ENCODE measurements at regions not wholly inside any gene's neighbourhood (a gene's known extent, or its start where the extent isn't known, plus 50 kb on each side); places are given as distances from the start of the nearest gene placed in this dataset.
"Not testable (repeated sequence)": the region's sequence is repeated elsewhere in the genome, so short reads cannot be mapped to it uniquely, and the experiment has no call there.

DNA sequence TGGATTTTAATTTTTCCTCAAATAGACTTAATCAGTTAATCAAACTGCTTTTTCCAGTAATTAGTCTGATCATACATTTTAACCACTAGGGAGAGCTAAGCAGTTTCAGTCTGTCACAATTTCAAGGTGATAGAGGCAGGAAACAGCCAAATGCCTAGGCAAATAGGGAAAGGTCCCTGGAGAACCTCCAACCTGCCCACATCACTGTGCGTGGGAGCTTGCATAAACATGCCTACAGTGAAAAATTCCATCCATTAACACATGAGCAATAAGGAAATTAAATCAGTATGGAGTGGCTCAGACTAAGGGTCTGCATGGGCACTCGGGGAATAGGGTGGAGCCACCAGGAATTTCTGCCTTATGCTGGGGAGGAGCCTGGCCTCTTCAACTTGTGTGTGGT lies 74.6 kb downstream of the AASDHPPT start:
- no peak for DNase-seq (ENCODE audit: low read depth, low spot score)

DNA sequence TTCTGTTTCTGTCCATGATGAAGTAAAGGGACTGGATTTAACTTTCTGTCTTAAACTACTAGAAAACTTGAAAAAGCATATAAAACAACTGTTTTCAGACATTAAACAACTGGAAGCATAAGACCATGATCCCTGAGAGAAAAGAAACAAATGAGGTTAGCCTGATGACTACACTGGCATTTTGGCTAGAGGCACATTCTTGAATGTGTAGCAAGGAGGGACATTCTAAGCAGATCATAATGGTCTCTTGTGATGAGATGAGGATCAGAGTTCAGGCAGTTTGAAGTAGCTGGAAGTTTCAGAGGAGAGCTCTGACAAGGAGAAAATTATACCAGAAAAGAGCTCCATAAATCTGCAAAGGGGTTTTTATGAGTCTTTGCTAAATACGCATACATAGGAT lies 75.4 kb downstream of the AASDHPPT start:
- DNase-seq (ENCODE audit: low read depth, low spot score) = no peak

DNA sequence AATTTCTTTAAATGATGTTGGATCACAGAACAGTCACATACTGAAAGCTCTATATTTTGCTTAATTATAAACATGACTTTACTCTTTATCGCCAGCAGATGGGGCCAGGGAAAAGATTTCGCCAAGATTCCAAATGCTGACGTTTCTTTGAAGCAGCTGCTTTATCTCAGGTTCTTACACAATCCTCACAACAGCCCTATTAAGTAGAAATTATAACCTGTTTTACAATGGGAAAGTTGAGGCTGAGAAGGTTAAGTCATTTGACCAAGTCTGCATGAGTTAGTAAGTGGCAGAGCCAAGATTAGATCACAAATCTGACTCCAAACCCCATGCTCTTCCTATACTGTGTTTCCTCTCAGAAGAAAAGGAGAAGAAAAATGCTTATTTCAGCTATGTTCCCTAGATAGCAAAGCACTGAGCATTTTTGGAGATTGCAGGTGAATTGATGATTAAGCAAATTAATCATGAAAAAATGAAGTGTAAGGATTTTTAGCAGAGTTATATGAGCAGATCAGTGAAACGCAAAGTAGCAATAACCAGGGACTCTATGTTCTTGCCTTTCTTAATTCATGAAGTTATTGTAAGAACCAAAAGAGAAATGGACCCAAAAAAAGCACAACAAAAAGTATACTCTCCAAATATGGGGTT lies 79.0 kb downstream of the AASDHPPT start:
- DNase-seq (ENCODE audit: low read depth, low spot score) = no peak

DNA sequence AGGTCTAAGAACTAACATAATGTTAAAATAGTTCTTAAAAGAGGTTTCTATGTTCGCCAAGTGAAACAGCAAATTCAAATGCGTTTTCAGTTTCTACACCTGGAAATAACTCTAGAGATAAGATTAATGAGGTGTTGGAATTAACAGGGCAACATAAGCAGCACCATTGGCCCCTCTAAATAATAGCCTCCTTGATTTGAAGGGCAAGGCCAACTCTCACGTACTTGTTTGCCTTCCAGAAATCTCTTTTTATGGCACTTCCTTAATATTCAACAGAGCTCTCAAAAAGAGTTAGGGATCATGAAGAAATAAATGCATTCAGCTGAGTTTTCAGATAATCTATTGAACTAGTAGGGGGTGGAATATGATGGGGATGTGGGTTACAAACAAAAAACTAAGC lies 80.9 kb downstream of the AASDHPPT start:
- DNase-seq (ENCODE audit: low read depth, low spot score) = no peak

DNA sequence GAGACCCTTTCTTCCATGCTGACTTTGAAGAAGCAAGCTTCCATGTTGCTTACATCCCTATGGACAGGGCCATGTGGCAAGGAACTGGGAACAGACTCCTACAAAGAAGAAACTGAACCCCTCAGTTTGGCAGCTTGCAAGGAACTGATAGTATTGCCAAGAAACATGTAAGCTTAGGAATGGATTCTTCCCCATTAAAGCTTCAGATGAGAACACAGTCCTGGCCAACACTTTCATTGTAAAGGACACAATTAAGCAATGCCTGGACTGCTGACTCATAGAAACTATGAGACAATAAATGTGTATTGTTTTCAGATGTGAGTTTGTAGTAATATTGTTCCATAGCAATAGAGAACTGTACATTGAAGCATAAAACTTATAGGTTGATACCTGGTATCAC lies 82.4 kb downstream of the AASDHPPT start:
- DNase-seq (ENCODE audit: low read depth, low spot score) = no peak

DNA sequence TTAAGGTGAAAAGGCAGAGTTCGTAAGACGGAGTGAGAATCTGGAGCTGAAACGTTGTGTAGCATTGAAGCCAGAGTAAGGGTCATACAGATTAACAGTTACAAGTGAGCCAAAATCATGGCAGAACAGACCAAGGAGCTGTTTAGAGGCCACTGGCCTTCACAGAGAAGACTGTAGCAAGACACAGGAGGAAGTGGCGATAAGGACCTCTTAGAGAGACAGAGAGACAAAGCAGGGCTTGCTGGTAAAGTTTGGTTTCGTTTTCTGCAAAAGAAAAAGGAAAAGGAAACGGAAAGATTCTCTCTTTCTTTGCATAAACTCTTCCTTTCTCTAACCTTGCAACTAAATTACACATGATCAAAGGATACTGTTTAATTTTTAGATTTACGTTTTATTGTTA lies 83.0 kb downstream of the AASDHPPT start:
- no peak for DNase-seq (ENCODE audit: low read depth, low spot score)

DNA sequence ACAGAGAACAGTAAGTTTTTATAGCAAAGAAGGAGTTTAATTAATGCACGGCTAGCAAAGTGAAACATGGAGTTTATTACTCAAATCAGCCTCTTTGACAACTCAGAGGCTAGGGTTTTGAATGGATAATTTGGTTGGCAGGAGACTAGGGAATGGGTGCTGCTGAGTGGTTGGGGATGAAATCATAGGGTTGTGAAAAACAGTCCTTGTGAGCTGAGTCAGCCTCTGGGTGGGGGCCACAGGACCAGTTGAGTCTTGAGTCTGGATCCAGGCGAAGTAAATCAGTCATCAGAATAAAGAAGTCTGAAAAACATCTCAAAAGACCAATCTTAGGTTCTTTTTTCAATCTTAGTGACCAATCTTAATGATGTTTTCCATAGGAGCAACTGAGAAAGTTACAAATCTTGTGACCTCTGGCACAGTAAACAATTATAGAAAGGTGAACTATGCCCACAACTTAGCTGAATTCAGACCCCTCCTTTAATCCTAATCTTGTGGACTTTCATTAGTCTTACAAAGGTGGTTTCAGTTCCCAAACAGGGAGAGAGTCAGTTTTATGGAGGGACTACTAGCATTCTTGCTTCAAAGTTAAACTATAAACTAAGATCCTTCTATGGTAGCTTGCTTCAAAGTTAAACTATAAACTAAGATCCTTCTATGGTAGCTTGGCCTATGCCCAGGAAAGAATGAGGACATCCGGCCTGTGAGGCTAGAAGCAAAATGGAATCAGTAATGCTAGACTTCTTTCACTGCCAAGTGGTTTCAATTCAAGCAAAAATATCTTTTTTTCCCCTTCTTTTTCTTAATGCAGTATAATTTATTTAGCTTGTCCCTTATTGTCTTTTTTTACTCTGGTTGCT lies 84.5 kb downstream of the AASDHPPT start:
- DNase-seq (ENCODE audit: low read depth, low spot score) = no peak

DNA sequence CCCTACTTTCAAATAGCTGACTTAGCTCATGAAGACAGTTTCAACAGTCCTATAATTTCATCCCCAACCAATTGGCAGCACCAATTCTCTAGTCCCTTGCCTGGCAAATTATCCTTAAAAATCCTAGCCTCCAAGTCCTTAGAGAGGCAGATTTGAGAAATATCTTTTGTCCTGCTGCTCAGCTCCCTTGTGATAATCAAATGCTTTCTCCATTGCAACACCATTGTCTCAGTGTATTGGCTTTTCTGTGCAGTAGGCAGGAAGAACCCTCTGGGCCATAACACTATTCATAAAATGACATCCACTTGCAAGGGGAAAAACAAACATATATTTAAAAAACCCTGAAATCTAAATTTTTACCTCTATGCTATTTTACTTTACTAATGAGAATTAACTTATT lies 89.6 kb downstream of the AASDHPPT start:
- no peak for DNase-seq (ENCODE audit: low read depth, low spot score)

DNA sequence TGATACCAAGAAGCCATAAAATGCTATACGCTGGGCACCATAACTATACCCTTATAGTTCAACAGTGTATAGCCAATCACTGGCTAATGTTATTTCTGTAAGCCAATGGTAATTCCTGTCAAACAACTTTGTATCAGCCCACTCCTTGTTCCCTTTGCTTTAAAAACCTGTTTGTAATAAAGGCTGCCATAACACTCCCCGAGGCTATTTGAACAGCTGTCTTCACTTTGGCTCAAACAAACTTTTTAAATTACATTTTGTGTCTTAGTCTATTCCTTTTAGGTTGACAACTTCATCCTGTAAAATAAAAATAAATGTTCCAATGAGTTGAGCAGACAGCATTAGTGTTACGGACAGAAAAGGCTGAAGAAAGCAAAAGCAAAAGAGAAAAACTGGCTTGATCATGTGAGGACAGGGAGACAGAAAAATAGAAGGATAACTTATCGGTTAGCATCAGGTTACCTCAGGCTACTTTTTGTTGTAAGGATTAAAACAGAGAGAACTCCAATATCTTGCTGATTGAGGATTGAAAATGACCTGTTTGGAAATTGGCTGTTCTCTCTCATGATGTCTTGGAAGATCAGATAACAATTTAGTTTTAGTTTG lies 95.0 kb downstream of the AASDHPPT start:
- no peak for DNase-seq (ENCODE audit: low read depth, low spot score)

DNA sequence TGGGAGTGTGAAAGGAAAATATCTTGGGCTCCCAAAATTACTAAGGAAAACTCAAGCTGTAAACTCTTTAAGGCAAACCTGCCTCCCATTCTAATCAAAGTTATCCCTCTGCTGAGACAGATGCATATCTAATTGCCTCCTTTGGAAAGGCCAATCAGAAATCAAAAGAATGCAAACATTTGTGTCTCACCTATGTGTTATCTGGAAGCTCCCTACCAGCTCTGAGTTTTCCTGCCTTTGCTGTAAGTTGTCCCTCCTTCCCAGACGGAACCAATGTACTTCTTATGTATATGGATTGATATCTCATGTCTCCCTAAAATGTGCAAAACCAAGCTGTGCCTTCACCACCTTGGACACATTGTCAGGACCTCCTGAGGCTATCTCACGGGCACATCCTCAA lies 95.8 kb downstream of the AASDHPPT start:
- DNase-seq (ENCODE audit: low read depth, low spot score) = no peak

DNA sequence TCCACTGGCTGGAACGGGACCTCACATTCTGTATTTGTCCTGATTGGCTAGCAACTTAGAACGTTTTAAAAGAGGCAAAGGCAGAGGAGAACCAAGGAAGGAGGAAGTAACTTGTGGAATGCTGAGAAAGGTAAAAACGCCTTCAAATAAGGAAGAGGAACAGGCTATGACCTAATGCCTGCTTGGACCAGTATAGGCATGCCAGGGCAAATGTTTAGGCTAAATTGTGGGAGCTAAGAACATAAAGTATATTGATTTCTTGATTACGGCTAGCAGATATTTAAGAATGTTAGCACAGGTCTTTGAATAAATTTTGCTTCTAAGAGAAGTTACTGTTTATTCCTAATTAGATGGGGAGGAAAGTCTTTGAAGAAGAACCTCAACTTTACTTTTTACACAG lies 96.5 kb downstream of the AASDHPPT start:
- DNase-seq (ENCODE audit: low read depth, low spot score) = not testable (repeated sequence)

DNA sequence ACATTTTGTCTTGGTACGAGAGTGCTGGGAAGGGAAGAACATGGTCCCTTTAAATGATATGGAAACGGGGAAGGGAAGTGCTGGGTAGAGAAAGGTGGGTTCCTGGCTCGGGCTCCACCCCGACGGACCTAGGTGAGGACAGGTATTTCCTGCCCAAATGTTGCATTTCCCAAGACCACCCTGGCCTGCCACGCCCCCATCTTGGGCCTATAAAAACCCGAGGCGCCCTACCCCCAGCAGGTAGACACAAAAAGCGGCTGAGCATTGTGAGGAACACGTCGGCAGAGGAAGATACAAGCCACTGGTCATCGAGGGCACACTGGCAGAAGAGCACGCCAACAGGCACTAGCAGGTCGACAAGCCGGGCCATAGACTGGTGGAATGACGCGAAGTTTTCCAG lies 99.4 kb downstream of the AASDHPPT start:
- DNase-seq (ENCODE audit: low read depth, low spot score) = no peak

DNA sequence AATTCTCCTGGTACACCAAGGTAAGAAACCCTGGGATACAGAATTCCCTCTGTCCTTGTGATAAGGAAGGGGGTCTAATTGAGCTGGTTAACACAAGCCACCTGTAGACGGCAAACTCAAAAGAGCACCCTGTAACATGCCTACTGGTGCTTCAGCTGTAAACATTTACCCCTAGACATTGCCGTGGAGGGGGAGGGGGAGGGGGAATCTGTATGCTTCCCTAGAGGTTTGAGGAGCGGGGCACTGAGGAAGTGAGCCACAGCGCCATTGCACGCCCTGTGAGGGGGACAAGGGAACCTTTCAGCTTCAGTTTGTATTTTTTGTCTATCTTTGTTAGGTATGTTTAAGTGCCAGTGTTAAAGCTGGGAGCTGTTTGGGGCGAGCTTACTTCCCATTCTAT lies 99.8 kb downstream of the AASDHPPT start:
- no peak for DNase-seq (ENCODE audit: low read depth, low spot score)

DNA sequence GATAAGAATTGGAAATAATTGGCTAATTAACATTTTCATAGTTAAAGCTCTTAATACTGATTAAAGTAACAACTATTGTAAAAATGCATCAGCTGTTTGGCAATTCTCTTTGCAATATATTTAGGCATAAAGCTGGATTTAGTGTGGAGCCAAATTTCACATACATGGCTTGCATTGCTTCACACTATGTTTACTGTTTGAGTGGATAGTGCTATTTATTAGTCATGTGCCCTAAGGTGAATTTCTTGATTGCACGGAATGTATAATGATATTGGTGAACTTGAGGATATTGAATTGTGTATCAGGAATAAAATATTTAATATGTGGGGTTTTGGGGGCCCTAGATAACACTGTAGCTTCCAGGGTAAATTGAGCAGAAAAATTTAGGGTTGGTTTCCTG lies 100.9 kb downstream of the AASDHPPT start:
- DNase-seq (ENCODE audit: low read depth, low spot score) = no peak

DNA sequence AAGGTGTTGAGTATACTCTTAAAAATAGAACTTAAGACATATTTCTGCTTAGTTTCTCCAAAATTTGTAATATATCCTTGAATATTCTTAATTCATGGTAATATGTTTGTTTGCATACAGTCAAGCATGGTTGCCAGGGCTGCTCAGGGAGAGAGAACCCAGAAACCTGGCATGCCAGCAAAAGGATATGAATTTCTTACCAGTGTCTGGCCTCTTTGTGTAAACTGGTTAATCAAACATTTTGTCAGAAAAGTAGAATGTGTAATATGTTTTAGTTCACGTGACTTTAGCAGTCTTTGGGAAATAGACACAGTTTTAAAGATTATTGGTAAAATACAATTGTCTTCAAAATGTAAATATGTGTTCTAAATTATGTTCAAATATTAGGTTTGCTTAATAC lies 101.6 kb downstream of the AASDHPPT start:
- no peak for DNase-seq (ENCODE audit: low read depth, low spot score)

DNA sequence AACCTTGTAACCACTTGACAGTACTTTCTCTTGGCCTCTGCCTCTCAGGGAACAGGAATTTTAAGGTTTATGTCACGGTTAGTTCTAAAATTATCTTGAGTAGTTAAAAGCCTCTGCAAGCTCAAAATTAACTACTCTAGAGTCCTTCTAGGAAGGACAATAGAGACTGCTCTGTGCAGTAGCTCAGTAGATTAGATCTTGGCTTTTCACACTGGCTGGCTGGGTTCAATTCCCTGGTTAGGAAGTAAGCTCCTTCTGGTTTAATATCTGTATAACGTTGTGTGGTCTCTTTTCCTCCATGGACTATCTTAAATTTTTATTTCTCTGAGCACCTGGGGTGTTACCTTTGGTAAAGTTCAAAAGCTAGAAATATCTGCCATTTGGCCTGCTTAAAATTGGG lies 109.2 kb downstream of the AASDHPPT start:
- DNase-seq (ENCODE audit: low read depth, low spot score) = no peak

DNA sequence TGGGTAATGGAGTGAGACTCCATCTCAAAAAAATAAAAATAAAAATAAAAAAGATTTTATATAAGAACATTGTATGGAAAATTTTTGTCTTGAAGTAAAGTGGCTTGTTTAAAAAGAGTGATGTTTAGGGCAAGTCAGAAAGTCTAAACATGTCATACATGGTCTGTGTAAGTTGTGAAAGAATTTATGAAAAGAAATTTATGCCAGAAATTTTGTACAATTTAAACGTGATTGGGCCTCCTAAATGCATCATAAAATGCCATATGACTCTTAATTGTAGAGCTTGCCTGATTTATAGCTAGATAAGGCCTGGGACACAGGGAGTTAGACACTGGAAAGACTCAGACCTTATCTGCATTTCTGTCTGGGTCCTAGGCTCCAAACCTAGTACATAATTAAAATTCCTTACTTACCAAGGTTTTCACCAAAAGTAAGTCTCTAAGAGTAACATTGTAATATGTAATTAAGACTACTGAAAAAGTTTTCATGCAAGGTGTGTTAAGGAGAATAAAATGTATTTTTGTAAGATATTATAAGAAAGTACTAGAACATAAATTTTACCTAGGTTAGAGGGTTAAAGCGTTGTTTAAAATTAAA lies 110.5 kb downstream of the AASDHPPT start:
- DNase-seq (ENCODE audit: low read depth, low spot score) = no peak

DNA sequence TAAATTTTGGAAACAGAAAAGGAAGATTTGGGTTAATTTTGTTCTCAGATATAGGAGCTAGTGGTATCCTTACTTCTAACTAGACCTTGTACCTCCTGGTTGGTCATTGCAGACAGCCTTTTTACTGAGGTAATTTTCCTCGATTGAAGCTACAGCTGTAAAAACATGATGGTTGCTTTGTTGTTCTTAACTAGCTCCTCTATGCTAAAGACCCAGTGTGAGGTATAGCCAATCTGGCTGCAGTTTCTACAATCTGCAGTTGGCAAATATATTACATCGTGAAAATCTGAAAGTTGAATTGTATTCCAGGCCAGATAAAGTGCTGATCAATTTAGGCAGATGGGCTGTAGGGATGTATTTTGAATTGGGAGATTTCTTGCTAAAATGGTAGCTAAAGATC lies 116.5 kb downstream of the AASDHPPT start:
- DNase-seq (ENCODE audit: low read depth, low spot score) = no peak

DNA sequence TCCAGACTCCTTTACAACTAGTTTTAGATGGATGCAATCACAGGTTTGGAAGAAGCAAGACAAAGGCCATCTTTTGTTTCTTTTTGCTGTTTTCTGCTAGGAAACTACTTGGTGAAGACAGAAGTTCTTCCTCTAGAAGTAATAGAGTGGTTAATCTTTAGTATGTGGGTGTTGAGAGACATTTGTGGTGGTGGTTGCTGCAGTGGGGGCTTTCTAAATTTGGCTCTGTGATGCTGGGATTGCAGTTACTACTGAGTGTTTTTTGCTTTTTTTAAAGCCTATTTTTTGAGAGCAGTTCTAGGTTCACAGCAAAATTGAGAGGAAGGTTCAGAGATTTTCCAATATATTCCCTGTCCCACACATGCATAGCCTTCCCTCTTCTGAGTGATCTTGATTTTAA lies 120.0 kb downstream of the AASDHPPT start:
- DNase-seq (ENCODE audit: low read depth, low spot score) = no peak

DNA sequence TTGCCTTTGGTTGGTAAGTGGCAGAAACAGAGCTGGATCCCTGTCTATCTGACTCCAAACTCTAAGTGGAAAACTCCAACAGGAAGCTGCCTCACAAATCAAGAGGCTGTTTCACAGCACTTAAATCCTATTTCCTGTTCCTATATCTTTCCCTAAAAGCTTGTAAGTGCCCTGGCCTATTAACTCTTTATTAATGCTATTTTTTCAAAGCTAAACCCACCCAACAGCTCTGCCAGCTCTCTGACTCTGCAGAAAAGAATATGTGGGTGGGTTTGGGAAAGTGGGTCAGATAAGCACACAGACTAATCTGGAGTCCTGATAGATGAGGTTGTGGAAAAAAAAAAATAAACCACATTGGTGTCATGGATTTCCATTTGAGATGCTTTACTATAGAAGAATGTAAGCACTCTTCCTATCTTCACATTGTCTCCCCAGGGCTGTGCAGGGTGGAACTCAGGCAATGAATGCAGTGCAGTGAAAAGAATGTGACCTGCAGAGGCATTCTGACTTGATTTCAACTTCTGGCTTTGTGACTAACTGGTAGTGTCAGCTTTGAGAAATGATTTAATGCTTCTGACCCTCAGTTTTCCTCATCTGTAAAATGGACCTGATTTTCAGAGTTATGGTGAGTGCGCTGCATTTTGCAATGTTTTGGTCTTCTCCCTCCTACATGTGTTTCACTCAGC lies 125.6 kb downstream of the AASDHPPT start:
- peak; percentile 10 for DNase-seq (ENCODE audit: low read depth, low spot score)

DNA sequence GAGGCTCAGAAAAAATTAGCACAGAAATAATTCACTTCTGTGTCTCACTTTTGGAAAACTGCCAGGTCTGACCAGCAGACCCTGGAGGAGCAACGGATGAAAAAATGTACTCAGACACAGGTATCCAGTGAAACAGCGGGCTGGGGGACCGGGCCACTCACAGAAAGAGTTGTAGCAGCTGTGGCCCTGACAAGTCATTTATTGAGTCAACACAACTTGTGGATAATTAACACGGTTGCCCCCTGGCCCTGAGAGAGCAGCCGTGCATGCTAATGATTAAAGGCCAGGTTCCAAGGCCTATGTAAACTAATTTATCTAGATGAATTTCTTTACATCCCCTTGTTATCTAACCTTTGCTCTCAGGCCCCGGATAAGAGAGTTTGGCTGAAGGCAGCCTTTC lies 131.3 kb downstream of the AASDHPPT start:
- DNase-seq (ENCODE audit: low read depth, low spot score) = no peak

DNA sequence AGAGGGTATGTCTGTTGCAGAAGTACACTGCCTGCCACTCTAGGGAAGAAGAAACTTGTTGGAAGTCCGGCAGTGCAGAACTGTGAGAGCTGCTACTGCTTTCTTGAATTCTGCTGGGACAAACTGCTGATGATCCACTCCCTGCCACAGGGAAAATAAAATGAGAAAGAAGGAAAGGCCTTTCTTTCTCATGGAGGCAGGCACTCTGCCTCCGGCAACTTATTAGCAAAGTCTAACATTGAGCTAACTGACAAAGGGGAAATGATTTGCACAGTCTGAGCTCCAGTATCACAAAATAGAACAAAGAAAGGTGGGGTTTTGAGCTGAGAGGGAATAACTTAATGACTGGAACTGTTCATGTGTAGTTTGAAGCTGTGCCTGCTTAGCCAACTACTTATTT lies 134.6 kb downstream of the AASDHPPT start:
- no peak for DNase-seq (ENCODE audit: low read depth, low spot score)

Measured in ELF-1 (cell line).